Activated CD4-positive, CD25-positive, alpha-beta regulatory T cell (primary cell): ENCODE measurements at regions not wholly inside any gene's neighbourhood (a gene's known extent, or its start where the extent isn't known, plus 50 kb on each side); places are given as distances from the start of the nearest gene placed in this dataset.

Source experiments
- DNase-seq, 4 experiments: peaks; one replicate each; lab custom pipeline; 2025; lab: John Stamatoyannopoulos, UW

GRCh38 chr6:145381941-145382340, 353.4 kb downstream of the EPM2A start:
- DNase-seq = no peak

GRCh38 chr6:145383428-145383827, 351.9 kb downstream of the EPM2A start:
- no peak for DNase-seq

GRCh38 chr6:145384503-145384902, 350.8 kb downstream of the EPM2A start:
- DNase-seq = no peak

- no peak for DNase-seq
Observed at GRCh38 chr6:145396499-145396898, 338.8 kb downstream of the EPM2A start.

- no peak for DNase-seq
Observed at GRCh38 chr6:145400508-145400907, 334.8 kb downstream of the EPM2A start.

GRCh38 chr6:145405006-145405551, 330.2 kb downstream of the EPM2A start:
- no peak for DNase-seq

GRCh38 chr6:145406783-145407182, 328.5 kb downstream of the EPM2A start:
- DNase-seq = no peak

- no peak for DNase-seq
Observed at GRCh38 chr6:145415616-145416015, 319.7 kb downstream of the EPM2A start.

GRCh38 chr6:145420599-145420998, 314.7 kb downstream of the EPM2A start:
- no peak for DNase-seq

GRCh38 chr6:145423936-145424335, 311.4 kb downstream of the EPM2A start:
- no peak for DNase-seq

- DNase-seq = no peak
Observed at GRCh38 chr6:145427232-145427631, 308.1 kb downstream of the EPM2A start.

- no peak for DNase-seq
Observed at GRCh38 chr6:145428706-145429105, 306.6 kb downstream of the EPM2A start.

GRCh38 chr6:145442110-145442509, 293.2 kb downstream of the EPM2A start:
- no peak for DNase-seq

- DNase-seq = no peak
Observed at GRCh38 chr6:145445674-145446073, 289.6 kb downstream of the EPM2A start.

- no peak for DNase-seq
Observed at GRCh38 chr6:145451029-145451428, 284.3 kb downstream of the EPM2A start.

- no peak for DNase-seq
Observed at GRCh38 chr6:145453376-145453775, 281.9 kb downstream of the EPM2A start.

- no peak for DNase-seq
Observed at GRCh38 chr6:145454006-145454405, 281.3 kb downstream of the EPM2A start.

- no peak for DNase-seq
Observed at GRCh38 chr6:145457556-145457955, 277.8 kb downstream of the EPM2A start.

- no peak for DNase-seq
Observed at GRCh38 chr6:145468534-145468933, 266.8 kb downstream of the EPM2A start.

GRCh38 chr6:145469021-145469420, 266.3 kb downstream of the EPM2A start:
- no peak for DNase-seq

- DNase-seq = no peak
Observed at GRCh38 chr6:145475794-145476396, 259.4 kb downstream of the EPM2A start.

GRCh38 chr6:145480024-145480423, 255.3 kb downstream of the EPM2A start:
- no peak for DNase-seq

- no peak for DNase-seq
Observed at GRCh38 chr6:145483191-145483996, 251.9 kb downstream of the EPM2A start.
